GM19395 (cell line): ENCODE measurements at regions not wholly inside any gene's neighbourhood (a gene's known extent, or its start where the extent isn't known, plus 50 kb on each side); places are given as distances from the start of the nearest gene placed in this dataset.
"Not testable (repeated sequence)": the region's sequence is repeated elsewhere in the genome, so short reads cannot be mapped to it uniquely, and the experiment has no call there.

Source experiments
- ATAC-seq: cut with Tn5 transposase; IDR thresholded peaks from one replicate; pipeline ENCODE4 v1.9.1; 2021; ENCODE audit warnings: mild to moderate bottlenecking, moderate library complexity; ENCODE audit not compliant: unreplicated experiment

GRCh38 chr10:3255616-3256015 lies 83.0 kb upstream of the PITRM1 start:
- no peak for ATAC-seq

- no peak for ATAC-seq
These were observed 82.5 kb upstream of the PITRM1 start for GRCh38 chr10:3255075-3255474.

- ATAC-seq = not testable (repeated sequence)
These were observed 81.4 kb upstream of the PITRM1 start for GRCh38 chr10:3253974-3254373.

- no peak for ATAC-seq
These were observed 78.6 kb upstream of the PITRM1 start for GRCh38 chr10:3251172-3251571.

GRCh38 chr10:3249307-3249889 lies 76.8 kb upstream of the PITRM1 start:
- no peak for ATAC-seq

GRCh38 chr10:3248526-3249306 lies 76.1 kb upstream of the PITRM1 start:
- ATAC-seq = no peak

- ATAC-seq = no peak
These were observed 72.8 kb upstream of the PITRM1 start for GRCh38 chr10:3245395-3245794.

- no peak for ATAC-seq
These were observed 69.5 kb upstream of the PITRM1 start for GRCh38 chr10:3241967-3242650.

- ATAC-seq = no peak
These were observed 68.8 kb upstream of the PITRM1 start for GRCh38 chr10:3241274-3241921.

- no peak for ATAC-seq
These were observed 67.6 kb upstream of the PITRM1 start for GRCh38 chr10:3239920-3240894.

GRCh38 chr10:3239066-3239919 lies 66.7 kb upstream of the PITRM1 start:
- peak; percentile 79 for ATAC-seq

GRCh38 chr10:3238115-3238871 lies 65.7 kb upstream of the PITRM1 start:
- ATAC-seq = no peak

- ATAC-seq = no peak
These were observed 64.9 kb upstream of the PITRM1 start for GRCh38 chr10:3237530-3237929.

- ATAC-seq = no peak
These were observed 64.2 kb upstream of the PITRM1 start for GRCh38 chr10:3236644-3237404.

GRCh38 chr10:3235996-3236510 lies 63.5 kb upstream of the PITRM1 start:
- no peak for ATAC-seq

GRCh38 chr10:3235395-3235794 lies 62.8 kb upstream of the PITRM1 start:
- no peak for ATAC-seq

- ATAC-seq = no peak
These were observed 61.0 kb upstream of the PITRM1 start for GRCh38 chr10:3233486-3233990.
